Coronary artery (tissue), 2 donors: ENCODE measurements at regions not wholly inside any gene's neighbourhood (a gene's known extent, or its start where the extent isn't known, plus 50 kb on each side); places are given as distances from the start of the nearest gene placed in this dataset.
"Not testable (repeated sequence)": the region's sequence is repeated elsewhere in the genome, so short reads cannot be mapped to it uniquely, and the experiment has no call there.

Source experiments
- DNase-seq: peaks from one replicate; pipeline ENCODE4 v3.0.0-alpha.2; 2017; ENCODE audit warnings: low spot score
- H3K27ac ChIP-seq, 2 donors: fragments of 200-600 bp; sonication (generic); one replicate each; pipeline ENCODE4 v1.5.1; 2016 to 2019
- H3K4me3 ChIP-seq: fragments of 200-600 bp; sonication (generic); 2 replicates; pipeline ENCODE4 v1.5.1; 2016; ENCODE audit warnings: mild to moderate bottlenecking, moderate library complexity
- CTCF ChIP-seq: fragments of 200-600 bp; sonication (generic); IDR thresholded peaks from one replicate; pipeline ENCODE4 v1.5.1; 2019; ENCODE audit warnings: antibody characterized with exemption

- no peak for TF ChIP-seq CTCF
- Histone ChIP-seq H3K27ac (no peak overlapping the region), H3K4me3 (no peak overlapping the region)
- DNase-seq: no peak
These were observed 298.1 kb upstream of the CDYL start for GRCh38 chr6:4478098-4478497.

GRCh38 chr6:4474810-4475209 is 301.4 kb upstream of the CDYL start:
- TF ChIP-seq CTCF: no peak
- DNase-seq: no peak
- Histone ChIP-seq H3K4me3 (no peak overlapping the region), H3K27ac (no peak overlapping the region)

GRCh38 chr6:4472969-4473642 is 303.1 kb upstream of the CDYL start:
- Histone ChIP-seq H3K27ac (no peak overlapping the region), H3K4me3 (no peak overlapping the region)
- DNase-seq: no peak
- TF ChIP-seq CTCF: no peak

- Histone ChIP-seq H3K4me3 (no peak overlapping the region), H3K27ac (no peak overlapping the region)
- DNase-seq: no peak
- no peak for TF ChIP-seq CTCF
These were observed 304.0 kb upstream of the CDYL start for GRCh38 chr6:4472222-4472621.

- not testable (repeated sequence) for H3K4me3 ChIP-seq, DNase-seq, H3K27ac ChIP-seq
These were observed 304.7 kb upstream of the CDYL start for GRCh38 chr6:4471515-4471914.

- Histone ChIP-seq H3K4me3 (no peak overlapping the region), H3K27ac (no peak overlapping the region)
- no peak for TF ChIP-seq CTCF
- no peak for DNase-seq
These were observed 305.4 kb upstream of the CDYL start for GRCh38 chr6:4470698-4471210.

GRCh38 chr6:4466769-4467480 is 309.3 kb upstream of the CDYL start:
- Histone ChIP-seq H3K4me3 (no peak overlapping the region), H3K27ac (no peak overlapping the region)
- DNase-seq: no peak
- no peak for TF ChIP-seq CTCF
